NCI-H2107 treated with DMSO at 0.1 percent for 48 hours (cell line): ENCODE measurements at regions not wholly inside any gene's neighbourhood (a gene's known extent, or its start where the extent isn't known, plus 50 kb on each side); places are given as distances from the start of the nearest gene placed in this dataset.

ENCODE experiments used
- DNase-seq: peaks from one replicate; lab custom pipeline; 2025; ENCODE audit not compliant: unreplicated experiment; lab: John Stamatoyannopoulos, UW

DNA sequence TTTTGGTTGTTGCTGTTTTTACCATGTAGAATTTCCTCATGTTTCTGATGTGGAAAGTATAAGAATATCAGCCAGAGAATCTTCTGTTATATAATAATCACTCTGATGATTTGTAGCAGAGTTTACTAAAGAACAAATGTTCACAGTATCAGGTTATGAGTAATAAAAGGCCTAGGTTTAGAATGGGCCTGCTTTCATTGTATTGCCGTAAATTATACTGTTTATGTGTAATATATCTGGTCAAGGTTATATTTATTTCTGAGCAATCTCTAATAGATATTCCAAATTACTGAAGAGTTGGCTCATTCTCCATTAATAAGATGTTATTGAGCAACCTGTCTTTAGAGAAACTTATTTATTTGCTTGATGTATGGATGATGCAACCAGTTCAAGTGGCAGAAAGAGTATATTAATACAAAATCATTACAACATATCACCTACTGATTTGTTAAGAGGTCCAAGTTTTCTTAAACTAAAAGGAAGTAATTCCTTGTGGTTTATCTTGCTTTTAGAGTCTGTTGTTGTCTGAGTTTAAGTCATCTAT, 649.4 kb upstream of the CXADR start:
- no peak for DNase-seq

DNA sequence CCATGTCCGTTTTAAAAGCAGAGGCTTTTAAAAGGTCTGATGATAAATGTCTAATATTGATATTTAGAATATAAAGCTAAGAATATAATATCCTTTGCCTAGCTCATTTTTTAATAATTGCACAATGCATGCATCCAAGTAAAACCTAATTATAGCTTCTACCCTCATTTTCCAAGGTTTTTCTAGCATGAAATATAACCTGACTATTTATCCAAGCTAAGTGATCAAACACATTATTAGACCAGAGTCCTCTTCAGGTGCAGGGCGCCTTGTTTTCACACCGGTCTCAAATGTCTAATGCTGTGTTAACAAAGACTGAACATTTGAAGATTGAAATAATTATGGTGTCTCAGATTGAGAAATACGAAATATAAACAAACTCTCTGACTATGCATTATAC, 648.9 kb upstream of the CXADR start:
- DNase-seq: peak; percentile 91

DNA sequence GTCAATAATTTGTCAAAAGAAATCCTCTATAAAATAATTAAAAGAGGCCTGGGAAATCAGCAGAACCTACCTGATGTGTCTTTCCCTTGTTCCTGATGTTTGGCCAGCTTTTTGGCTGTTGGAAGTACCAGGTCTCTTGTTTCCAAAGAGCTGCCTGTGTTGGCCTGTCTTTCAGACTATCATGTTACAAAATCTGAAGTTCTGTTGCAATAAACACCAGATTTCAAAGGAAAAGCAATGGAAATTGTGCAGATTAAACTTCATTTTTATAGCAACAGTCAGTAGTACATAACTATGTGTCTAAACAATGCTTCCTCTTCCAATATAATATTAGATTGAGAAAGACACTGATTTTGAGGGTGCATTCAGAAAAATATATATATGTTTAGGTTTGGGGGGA, 647.2 kb upstream of the CXADR start:
- DNase-seq: peak; percentile 7

DNA sequence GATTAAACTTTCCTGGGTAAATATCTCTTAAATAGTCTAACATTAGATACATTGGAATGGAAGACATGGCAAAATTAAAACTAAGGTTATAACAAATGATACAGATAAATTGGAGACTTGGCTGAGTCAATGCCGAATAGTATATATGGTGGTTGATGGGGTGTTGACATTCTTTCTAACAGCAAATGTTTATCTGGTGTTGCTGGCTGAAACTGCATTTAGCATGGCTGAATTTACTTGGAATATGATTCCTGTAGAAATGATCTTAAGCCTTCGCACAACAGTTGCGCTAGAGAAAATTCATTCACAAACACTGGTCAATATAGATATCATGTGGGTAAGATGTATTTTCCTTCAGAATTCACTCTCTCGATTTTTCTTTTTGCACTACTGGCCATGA, 646.0 kb upstream of the CXADR start:
- no peak for DNase-seq

DNA sequence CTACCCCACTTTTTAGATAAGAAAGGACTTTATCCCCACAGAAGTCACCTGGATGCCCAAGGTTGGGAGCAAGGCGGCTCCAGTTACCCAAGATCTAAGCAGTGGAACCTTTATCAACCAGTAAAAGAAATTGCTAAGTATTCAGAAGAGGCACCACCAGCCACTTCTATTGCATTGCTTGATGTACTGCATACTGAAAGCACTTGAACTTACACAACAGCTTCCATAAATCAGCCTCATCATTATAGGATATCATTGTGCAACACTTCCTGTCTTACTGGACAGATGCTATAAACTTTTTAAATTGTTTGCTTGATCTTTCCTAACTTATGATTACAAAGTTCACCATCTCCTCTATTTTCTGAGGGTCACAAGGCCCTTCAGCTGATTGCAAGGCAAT, 642.7 kb upstream of the CXADR start:
- no peak for DNase-seq

DNA sequence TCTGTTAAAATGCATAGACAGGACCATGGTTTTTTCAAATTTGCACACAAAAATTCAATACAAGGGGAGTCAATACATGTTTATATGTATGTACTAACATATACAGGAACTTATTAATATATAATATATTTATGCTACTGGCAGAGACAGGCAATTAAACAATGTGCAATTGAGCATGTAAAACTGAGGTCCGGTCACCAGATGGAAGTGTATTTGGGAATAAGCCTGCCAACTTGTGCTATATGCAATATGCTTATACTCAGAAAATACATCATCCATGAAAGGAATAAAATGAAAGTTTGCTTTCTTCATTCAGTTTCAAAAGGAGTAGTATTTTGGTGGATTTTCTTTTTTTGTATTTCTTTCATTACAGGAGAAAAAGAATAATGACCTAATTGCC, 640.2 kb upstream of the CXADR start:
- no peak for DNase-seq

DNA sequence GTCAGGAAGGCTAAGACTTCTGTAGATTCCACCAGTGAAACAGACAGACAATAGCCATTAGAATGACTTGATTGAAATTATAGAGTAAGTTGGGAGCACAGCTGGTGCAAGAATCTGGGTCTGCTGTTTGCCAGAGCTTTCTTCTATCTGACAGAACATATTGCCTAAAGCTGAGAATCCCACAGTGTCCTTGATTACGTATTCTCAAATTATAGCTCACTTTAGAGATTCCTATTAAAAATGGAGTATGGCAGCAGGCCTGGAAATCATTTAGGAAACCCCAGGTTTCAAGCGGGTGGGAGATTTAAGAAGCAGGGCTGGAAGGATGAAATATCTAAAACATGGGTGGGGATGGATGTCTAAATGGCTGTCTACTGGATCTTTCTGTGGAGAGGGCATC, 639.7 kb upstream of the CXADR start:
- DNase-seq: no peak

DNA sequence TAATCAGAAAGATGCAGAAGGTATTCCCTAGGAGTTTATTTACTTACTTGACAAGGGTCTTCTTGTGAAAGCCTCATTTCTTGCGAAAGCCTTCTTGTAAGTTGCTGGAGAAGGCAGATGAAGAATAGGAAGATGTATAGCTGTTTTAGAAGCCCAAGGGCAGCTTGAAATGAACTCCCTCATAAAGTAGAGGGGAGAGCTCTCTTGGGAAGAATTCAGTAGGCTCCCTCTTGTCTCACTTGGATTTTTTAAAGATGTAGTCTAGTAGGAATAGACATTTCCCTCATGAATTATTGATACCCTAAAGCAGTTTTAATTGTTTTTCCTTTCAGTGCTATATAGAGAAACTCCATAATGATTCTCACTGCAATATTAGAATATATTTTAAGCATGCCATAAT, 639.2 kb upstream of the CXADR start:
- no peak for DNase-seq

DNA sequence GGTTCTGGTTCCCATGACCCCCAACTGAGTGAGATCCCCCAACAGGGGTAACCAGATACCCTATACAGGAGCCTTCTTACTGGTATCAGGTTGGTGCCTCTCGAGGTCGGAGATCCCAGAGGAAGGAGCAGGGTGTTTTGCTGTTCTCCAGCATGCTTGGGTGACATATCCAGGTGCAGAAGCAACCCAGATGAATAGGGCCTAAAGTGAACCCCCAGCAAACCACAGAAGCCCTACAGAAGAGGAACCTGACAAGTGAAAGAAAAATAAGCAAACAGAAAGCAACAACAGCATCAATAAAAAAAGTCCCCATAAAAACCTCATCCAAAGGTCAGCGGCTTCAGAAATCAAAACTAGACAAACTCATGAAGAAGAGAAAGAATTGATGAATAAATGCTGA, 633.4 kb upstream of the CXADR start:
- peak; percentile 24 for DNase-seq

DNA sequence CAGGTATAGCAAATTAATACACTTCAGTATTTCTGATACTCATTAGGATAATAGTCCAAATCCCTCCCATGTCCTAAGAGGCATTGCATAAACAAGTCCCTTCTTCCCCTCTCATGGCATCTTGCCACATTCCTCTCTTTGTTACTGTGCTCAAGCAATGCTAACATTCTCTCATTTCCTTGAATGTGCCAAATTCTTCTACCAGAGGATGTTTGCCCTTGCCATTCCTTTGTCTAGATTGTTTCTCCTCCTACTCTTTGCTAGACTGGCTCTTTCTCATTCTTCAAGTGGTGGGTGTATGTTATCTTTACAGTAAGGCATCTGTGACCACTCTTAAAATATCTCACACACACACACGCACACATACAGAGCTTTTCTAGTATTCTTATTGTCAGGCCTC, 621.0 kb upstream of the CXADR start:
- no peak for DNase-seq

DNA sequence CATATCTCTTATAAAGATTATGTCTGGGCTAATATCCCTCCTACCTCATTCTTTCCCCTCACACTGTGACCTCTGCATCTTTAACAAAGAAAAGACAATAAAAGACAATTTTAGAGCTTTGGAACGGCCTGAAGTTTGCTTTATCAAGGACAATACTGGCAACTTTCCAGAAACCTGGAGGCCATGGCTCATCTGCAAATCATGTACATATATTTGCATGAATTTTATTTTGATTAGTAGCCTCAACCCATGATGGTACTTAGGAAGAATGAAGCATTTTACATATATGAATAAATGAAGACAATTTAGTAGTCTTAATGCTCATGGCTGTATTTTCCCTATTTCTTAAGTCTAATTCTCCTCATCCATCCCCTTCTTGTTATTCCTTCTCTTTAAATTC, 612.2 kb upstream of the CXADR start:
- no peak for DNase-seq

DNA sequence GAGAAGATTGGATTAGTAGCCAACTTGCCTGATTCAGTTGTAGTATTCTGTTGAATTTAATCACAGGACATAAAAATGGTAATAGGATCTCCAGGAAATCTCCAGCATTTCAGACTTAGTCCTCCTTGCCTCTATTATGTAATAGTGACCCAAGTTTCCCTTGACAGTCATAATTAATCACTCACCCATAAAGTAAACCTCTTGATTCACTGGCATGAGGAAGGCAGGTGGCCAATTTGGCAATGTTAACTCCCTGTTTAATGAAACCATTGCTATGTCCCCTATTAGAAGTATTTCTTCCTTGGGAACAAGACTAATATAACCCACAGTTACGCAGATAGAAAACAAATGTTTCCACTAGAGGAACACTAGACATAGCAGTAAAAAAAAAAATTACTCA, 604.8 kb upstream of the CXADR start:
- DNase-seq: peak; percentile 36

DNA sequence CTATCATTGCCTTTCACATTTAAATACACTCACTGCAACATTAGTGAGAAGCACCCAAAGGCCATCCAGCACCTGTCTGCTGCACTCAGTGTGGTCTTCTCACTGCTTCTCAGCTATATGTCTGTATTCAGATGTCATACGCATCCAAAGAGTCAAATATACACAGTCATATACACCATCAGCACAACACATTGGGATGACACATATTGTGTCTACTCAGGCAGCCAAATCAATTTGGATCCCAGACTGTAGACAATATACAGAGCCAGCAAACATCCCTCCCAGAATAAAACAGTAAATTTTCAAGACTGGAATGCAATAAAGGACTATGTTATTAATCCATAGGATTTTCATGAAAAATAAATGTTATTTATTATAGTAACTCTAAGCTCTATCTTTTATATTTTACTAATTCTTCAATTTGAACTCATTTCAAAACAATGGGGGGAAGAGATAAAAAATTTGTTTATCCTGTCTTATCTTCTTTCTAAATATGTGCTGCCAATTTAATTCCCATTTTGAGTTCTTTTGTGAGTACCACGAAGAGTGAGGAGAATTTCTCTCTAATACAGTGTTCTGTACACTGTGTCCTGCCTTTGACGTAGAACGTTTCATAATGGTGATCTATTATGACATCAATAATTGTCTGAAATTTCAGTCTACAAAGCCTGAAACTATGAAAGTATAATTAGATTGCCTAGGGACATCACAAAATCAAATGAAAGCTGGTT, 602.2 kb upstream of the CXADR start:
- no peak for DNase-seq

DNA sequence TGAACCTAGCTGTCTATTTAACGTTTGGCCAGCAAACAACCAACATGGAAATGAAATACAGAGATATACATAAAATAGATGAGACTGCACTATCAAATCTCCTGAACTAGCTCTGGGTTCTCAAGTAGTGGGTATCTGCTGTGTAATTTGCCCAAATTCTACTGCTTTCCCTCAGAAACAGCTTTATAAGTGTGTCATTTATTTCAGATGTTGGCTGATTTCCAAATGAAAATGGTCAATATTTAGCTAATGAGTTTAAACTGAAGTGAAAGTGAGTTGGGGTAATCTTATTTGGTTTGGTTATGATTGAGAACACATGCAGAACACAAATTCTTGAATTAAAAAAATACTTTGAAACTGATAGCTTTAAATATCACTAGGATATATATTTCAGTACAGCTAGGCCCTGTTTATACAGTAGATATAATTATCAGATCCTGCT, 601.7 kb upstream of the CXADR start:
- DNase-seq: no peak

DNA sequence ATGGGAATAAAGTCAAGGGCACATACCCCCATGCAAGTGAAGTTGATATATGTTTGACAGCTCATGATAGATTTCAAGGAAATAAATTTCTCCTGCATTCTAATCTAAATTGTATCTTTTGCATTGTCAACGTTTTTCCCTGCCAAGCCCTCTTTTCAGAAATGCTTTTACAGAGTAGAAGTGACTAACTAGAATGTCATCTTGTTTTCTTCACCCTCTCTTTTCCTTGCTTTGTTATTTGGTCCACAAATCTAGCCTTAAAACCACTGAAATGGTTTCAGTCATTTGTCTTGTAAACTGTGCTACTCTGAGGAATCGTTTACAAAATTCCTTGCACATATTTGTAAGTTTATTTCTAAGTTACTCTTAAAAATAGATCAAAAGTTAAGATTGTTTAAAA, 600.8 kb upstream of the CXADR start:
- DNase-seq: no peak

DNA sequence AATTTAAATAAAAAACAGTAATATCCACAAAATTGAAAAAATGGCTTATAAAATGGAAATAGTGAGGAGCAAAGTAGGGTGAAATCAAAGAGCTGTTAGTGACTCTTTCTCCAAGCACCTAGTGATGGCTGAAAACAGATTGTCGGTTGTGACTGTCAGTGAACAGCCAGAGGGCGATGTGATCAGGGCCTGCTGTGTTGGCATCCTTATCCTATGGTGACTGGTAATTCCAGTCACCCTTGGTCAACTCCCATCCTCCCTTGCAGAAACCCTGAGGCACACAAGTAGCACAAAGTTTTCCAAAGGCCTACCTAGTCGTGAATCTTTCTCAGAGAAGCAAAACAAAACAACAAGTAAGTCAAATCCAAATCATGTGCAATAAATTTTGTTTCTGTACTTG, 599.8 kb upstream of the CXADR start:
- no peak for DNase-seq

DNA sequence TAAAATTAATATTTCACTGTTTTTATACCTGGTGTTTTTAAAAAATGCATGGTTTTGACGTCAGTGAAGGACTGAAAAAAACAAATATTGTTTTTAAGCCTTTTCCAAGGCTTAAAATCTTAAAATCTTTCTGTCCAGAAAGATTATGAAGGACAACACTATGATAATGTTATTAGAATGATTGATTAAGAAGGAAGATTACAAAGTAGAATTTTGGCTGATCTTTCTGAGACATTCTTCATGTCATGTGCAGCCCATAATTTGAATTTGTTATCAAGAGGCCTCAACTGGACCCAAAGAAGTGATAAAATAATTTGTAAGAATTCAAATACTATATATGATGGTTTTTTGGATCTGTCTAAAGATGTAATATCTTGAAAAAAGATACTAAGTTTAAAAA, 584.4 kb upstream of the CXADR start:
- no peak for DNase-seq

DNA sequence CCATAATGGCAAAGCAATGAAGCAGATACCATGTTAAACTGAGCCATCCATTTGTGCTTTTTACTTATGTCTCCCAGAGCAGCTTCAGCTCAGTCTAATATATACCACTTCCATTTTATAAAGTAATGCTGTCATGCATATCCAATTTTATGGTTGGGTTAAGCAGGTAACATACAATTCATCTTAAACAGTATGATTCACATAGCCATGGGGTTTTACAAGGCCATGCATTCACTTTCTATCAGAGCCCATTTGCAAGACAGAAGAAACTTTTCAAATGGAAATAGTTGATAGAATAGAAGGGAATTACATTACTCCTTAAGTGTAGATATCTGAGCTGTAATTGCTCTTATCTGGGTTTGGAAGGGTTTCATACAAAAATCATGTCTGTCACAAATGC, 580.5 kb upstream of the CXADR start:
- no peak for DNase-seq

DNA sequence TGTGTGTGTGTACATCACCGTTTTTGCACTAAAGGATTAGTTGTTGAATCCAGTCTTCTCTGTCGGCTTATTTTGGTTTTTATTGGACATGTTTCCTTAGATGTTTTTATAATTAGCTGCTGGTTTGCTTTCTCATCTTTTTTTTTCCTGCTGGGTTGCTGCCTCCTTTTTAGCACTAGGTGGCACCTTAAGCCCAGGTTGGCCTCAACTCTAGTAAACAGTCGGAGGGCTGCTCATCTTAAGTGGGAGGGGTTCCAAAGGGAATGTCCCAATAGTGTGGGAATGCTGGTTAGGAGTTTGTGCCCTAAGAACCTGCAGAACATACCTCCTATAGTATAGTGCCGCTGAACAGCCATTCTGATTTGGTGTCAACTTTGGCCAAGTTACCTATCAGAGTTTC, 570.1 kb upstream of the CXADR start:
- no peak for DNase-seq

DNA sequence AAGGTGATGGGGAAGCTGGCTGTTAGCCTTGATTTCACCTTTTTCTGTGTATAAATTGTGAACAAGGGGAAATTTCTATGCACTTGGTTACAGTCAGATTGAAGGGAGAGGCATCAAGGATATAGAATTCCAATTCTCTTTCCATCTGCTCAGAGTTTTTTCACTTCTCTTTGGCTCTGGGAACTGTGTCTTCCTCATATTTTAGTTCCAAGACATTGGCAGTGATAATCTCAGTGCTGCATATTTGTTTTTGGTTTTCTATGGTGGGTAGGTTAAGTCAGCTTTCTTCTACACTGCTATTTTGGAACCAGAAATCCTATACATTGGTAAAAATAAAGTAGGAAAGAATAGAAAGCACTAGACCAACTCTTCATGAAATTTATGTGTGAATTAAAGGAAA, 569.6 kb upstream of the CXADR start:
- DNase-seq: no peak

DNA sequence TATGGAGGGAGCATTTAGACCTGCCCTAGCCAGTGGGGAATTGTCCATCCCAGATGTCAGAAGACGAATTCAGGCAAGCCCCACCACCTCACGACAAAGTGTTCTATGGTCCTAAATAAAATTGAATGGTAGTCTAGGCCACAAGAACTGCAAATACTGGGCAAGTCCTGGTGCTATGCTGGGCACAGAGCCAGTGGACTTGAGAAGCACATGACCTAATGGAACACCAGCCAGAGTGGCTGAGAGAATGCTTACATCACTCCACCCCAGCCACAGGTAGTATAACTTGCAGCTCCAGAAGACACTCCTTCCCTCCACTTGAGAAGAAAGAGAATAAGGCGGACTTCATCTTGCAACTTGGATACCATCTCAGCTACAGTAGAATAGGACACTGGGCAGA, 567.3 kb upstream of the CXADR start:
- no peak for DNase-seq

DNA sequence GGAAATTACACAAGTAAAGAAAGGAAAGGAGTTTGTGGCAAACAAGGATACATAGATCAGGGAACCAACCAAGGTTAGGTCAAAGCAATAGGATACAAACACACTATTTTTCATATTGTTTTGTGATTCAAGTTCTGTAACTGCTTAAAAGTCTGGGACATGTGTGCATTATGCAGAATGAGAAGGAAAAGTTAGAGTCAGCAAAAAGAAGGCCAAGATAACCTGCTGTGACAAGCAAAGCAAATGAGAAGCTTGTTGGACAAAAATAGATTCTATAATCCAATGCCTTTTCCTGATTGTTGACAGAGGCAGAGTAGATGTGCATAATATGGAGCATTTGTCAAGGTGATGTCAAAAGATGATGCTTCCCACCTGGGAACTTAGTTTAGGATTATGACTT, 556.0 kb upstream of the CXADR start:
- no peak for DNase-seq

DNA sequence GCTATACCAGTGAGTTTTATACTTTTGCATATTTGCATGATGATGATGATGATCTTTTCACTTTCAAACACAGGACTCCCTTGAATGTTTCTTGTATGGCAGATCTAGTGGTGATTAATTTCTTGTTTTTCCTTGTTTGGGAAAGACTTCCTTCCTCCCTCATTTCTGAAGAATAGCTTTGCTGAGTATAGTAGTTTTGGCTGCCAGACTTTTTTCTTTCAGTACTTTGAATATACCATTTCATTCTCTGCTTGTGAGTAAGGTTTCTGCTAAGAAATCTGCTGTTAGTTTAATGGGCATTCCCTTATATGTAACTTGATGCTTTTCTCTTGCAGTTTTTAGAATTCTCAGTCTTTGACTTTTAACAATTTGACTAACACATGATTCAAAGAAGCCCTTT, 547.4 kb upstream of the CXADR start:
- DNase-seq: no peak
